GM19043 (cell line): ENCODE measurements at regions not wholly inside any gene's neighbourhood (a gene's known extent, or its start where the extent isn't known, plus 50 kb on each side); places are given as distances from the start of the nearest gene placed in this dataset.

Experiments used
- ATAC-seq: cut with Tn5 transposase; IDR thresholded peaks from one replicate; pipeline ENCODE4 v1.9.1; 2021; ENCODE audit warnings: low read depth; ENCODE audit not compliant: unreplicated experiment

DNA sequence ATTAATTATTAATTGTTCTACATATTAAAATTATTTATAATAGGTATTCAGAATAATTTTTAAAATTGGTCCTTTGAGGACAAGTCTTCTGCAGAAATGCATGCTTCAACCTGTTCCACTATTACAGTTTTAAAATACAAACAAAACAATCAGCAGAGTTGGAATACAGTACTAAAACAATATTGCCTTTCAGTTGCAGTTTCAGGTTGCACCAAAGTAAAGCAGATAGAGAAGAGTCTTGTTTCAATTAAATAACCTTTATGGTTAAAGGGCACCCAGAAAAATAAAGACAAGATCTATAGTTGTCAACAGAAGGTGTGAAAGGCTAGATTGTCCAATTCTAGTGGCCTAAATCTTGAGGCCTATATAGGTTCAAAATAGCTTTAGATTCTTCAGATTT, 424.5 kb downstream of the FOXG1 start:
- ATAC-seq = no peak

DNA sequence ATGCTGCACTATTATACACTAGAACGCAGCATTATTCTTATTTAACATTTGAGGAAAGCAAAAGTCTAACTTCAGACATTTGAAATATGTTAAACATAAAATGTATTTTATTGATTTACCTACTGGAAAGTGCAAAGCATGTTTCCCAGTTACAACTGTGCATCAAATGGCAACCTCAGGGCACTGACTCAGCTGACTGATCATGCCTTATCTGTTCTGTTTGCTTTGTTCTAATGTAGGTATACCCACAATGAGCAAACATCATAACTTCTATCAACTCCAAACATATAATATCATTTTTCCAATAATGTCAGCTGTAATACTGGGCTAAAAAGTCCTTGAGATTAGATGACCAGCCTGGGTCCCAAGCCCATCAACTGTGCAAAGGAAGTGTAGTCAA, 431.0 kb downstream of the FOXG1 start:
- no peak for ATAC-seq

DNA sequence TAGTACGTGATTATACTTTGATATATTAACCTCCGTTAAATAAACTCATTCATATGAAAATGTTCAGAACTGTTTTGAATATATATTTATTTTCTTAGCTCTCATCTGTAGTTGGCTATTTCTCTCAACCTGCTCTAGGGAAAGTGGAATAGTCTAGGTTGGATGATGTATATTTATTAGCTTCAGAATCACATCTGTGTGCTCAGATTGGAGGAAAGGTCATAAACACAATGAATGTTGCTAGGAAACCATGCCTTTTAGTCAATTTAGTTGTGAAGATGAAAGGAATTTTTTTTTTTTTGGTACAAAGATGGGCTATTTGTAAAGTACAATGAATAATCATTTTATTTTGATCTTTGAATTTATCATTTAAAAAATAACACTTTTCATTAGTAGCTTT, 439.1 kb downstream of the FOXG1 start:
- ATAC-seq = no peak

DNA sequence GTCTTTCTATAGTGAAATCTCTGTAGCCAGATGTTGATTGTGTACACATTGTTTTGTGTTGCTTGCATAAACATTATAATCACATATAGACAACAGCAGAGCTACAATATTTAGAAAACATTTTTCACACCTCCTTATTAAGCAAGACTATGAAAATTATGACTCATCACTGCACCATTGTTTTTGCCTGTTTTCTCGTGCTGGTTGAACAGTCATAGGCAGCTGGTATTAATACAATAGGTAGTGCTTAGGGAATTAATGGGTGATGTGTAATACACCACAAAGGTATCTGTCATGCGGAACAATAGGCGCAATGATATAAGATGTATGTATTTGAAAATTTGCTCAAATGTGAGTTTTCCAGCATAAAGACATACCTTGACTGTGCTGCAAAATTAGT, 449.3 kb downstream of the FOXG1 start:
- no peak for ATAC-seq

DNA sequence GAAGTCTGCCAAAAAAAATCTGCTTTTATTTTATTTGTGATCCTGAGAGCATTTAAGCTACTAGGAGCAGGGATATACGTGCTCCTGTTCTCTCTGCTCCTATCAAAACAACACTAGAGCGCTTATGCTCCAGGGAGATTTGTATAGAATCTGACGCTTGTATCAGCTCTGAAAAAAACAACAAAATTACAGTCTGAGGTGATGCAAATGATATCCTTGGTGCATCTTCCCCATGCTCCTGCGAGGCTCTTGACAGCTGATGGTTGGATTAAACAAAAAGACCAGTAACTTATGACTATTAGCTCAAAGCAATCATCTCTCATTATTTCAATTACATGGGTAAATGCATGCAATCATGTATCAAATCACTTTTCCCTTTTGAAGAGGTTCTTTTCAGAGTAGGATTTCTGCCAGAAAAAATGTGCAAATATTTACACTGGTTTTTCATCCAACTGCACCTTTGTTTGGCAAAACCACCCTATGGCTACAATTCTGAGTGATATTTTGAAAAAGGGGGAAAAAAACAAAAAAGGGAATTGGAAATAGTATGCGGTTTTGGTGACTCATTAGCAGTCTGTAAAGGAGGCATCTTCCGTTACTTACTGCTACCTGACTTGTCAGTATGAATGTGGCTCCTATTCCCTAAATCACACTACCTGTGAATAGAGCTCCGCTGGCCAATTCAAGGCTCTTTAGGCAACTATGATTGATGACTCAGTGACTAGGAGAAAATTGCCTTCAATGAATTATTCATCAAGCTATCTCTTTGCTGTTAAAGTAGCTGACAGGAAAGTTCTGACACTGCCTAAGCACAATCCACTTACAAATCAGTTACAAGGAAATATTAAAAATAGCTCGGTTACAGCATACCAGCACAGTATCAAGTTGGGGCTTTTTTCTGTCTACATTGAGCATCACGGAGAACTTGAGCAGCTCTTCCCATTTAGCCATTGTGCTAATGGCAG, 450.0 kb downstream of the FOXG1 start:
- ATAC-seq = no peak

DNA sequence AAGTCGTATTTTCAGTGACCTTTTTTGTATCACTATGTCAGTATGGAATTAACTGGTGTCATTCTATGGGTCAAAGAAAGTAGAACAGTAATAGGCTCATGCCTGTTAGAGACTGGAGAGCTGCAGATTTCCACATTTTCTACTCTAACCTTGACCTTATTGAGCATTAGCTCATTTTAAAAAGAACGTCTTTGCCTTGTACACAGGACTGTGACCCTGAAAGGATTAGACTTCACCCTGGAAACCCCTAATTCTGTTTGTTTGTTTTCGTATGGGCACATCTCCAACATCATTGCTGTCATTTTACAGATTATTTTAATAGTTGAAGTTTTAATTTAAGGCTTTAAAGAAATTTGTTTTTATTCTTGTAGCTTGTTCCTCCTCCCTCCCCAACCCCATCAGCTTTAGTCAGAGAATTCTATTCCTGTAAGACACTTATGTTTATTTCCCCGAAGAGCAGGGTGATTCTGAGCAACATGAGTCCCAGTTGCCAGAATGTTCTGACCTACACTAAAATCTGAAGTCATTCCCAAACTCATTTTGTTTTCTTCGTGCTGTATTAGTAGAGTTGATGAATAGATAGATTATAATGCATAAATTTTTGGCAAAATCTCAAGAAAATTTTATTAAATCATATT, 451.3 kb downstream of the FOXG1 start:
- no peak for ATAC-seq

DNA sequence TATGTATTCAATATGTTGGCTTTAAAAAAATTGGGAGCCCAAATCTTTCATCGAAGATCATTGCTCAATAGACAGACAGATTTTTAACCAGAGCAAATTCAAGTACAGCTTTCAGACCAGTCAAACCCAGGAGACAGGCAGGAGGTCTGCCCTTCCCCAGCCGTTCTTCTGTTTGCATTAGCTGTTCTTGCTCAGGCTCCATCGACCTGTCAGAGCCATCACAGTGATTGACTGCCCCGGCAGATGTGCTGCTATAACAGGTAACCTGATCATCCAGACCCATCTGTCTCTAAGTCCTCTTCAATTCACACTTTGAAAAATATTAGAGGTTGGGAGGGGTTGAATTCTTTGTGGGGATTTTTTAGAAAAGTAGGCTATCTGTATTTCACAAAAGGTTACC, 453.5 kb downstream of the FOXG1 start:
- ATAC-seq = no peak

DNA sequence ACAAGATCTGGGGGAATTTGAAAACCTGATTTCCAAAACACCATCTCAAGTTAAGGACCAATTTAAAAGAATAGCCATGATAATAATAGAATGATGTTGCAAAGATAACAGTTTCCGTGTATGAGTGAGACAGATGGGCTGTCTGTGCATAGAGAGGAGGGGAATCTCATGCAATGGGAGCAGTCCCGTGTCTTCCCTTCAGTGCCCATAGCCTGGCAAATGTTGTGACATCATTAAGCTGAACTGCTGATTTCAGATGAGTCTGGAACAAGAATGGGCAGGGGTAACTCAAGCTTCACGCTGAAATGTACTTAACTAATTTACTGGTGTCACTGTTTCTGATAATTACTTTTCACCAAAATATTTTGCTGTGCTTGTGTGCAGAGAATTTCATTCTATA, 454.0 kb downstream of the FOXG1 start:
- no peak for ATAC-seq

DNA sequence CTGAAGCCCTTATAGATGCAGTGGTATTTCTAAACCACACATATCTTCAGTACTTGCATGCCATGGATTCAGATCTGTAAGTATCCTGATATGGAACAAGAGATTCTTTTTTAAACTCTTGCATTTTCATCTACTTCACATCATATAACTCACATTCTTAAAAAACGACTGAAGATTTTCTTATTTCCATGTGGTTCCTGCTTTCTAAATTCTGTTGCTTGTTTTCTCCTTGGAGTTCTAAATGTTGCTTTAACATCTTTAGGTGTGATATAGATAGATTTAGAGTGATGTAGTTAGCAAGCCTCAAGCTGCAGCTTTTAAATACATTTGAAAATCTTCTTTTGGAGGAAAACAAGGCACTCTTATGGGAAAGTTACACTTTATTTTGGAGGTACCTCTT, 455.4 kb downstream of the FOXG1 start:
- ATAC-seq = no peak

DNA sequence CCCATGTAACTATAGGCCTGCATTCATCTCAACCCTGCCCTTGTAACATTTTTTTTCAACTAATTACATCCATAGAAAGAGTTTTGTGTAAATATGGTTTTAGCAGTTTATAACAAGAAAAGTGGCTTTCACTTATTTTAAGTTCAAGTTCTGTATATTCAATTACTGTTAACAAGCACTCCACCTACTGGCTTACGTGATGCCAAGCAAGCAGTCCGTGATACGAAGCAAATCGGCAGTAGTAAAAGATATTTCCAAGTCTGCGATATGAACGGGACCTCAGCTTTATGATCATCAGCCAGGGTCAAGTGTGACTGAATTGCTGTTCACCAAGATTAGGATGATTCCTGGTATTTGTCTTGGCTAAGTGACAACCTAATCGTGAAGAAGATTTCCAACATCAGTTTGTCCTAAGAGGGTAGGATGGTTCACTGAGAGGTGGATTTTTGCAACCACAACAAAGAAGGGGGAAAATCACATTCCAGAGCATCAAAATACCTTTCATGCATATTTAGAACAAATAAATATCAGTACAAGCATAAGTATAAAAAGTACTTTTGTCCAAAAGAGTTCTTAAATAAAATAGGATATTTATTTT, 456.2 kb downstream of the FOXG1 start:
- ATAC-seq = no peak

DNA sequence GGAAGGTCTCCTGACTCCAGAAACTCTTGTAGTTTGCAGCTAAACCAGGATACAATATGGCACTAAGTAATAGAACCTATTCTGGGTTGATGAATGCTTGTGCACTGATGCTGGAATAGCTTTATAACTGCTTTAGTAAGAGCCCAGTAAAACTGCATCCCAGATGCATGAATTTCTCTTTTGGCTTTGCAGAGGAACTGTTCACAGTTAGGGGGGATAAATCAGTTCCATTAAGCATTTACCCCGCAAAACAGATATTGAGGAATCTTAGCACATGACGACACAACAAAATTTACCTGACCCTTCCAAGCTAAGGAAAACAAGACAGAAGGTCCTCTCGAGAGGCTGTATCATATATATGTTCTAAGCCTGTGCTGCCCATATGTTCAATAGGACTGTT, 457.4 kb downstream of the FOXG1 start:
- no peak for ATAC-seq

DNA sequence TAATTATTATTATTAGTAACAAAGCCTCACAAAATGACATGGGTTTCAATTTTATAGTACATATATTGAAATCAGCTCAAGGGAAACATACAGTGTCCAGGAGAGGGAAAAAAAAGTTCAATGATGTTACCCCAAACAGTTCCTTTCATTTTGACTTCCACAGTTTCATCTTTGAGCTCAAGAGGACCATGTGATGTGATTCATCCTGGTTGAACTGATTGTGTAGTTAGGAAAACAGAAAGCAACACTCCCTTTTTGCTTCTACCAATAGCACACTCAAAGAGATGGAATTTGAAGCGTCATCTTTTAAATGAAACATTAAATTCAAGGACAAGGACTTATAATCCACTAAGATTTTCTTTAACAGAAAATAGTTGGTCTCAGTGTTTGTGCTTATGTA, 461.0 kb downstream of the FOXG1 start:
- no peak for ATAC-seq

DNA sequence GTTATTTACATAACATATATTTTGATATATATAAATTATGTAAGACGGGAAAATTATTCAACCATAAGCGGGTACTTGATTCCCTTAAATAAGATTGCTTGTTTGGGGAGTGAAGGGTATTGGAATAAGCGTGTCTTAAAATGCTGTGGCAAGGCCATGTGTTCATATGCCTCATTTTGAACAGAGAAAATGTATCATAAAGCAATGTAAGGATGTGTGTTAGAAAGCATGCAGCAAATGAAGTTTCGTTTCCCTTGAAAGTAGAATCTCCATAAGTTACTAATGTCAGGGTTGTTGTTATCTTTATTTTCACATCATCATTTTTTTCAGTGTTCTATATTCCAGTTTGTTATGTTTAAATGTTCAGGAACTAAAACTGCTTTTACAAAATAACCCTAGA, 465.6 kb downstream of the FOXG1 start:
- no peak for ATAC-seq

DNA sequence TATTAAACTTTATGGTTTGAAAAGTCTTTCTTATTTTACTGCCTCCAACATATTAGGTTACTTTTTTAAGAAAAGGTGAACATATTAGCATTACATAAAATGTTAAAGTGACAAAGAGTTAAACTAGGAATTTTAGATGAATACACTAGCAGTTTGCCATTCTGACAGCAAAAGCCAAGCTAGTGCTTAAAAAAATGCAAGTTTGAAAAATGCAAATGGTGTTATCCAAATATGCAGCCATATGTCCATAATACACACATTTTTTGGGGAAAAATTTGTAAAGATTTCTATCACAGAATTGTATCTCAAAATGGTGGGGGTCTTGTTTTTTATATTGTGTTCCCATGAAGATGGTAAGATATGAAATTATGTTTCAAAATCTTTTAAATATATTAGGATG, 466.1 kb downstream of the FOXG1 start:
- no peak for ATAC-seq

DNA sequence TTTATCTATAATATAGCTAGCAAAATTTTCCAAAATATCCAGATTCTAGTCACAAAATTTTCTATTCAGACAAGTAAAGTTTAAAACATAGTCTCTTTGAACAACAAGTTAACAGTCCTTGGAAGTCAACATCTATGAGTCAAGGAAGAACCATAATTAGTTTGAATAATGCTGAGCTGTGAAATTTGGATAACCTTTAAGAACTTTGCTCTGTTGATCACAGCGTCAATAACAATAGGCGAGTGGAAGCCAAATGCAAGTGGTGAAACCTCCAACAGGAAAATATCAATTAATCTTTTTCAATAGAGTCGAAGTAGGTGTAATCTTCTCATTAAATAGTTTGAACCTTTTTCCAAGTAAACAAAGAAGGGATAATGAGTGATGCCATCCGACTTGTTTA, 466.6 kb downstream of the FOXG1 start:
- ATAC-seq = no peak

DNA sequence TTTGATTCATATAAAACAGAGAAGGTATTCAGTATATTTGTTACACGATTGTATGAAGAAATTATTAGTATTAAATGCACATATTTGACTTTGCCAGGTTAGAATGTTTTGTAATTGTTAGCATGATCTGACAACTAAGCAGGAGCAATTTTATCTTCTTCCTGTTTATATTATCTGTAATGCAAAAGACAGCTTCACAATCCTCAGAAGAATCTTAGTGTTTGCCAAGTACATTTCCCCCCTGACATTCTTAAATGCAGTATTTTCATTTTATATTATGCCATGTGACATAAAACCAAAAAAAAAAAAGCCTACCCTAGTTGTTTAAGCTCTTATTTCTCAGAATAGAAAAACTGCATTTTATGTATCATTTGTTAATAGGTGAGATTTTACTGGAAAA, 469.4 kb downstream of the FOXG1 start:
- no peak for ATAC-seq

DNA sequence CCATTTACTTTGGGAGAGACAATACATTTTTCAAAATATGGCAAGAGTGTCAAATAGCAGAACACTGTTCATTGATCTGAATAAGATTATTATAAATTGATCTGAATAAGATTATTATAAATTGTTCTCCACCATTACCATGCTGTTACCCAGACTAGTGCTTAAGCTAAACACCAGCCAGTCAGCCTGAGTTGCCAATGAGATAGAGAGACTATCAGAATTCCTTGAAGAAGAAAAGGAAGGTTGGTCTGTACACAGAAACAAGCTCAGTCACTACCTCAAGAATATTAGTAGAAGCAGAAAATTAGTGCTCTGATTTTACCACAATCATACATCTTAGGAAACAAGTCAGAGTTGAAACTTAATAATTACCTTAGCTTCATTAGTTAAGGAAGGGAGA, 469.8 kb downstream of the FOXG1 start:
- ATAC-seq = no peak

DNA sequence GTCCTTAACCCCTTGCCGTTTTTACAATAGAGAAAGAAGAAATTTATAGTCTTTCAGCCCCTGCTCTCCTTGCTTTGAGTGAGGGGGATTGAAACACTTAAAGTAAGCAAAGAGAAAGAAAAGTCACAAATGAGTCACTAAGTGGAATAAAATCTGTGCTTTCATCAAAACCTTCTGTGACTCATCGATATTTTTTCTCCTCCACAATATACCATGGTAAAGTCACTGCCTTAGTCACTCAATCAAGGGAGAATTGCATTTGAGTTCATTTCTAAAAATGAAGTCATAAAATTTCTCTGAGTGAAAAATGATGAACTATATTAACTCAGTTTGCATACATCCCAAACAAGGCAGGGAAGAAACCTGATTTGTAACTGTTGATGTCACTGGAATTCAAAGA, 470.3 kb downstream of the FOXG1 start:
- no peak for ATAC-seq

DNA sequence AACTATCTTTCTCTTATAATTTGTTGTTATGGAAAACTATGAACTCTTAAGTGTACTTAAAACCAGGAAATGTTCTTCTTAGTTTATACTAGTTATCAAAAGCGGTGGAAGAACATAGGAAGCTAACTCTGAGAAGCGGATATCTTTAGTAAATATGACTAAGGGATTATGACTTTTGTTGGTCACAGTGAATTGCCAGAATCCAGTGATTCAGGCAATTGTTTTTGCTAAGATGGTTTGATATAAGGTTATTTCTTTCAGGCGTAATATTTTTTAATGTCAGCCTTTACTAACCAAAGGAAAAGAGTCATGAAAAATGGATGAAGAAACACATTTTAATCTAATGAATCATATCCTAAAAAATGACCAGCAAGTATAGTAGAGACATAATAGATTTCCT, 473.5 kb downstream of the FOXG1 start:
- no peak for ATAC-seq

DNA sequence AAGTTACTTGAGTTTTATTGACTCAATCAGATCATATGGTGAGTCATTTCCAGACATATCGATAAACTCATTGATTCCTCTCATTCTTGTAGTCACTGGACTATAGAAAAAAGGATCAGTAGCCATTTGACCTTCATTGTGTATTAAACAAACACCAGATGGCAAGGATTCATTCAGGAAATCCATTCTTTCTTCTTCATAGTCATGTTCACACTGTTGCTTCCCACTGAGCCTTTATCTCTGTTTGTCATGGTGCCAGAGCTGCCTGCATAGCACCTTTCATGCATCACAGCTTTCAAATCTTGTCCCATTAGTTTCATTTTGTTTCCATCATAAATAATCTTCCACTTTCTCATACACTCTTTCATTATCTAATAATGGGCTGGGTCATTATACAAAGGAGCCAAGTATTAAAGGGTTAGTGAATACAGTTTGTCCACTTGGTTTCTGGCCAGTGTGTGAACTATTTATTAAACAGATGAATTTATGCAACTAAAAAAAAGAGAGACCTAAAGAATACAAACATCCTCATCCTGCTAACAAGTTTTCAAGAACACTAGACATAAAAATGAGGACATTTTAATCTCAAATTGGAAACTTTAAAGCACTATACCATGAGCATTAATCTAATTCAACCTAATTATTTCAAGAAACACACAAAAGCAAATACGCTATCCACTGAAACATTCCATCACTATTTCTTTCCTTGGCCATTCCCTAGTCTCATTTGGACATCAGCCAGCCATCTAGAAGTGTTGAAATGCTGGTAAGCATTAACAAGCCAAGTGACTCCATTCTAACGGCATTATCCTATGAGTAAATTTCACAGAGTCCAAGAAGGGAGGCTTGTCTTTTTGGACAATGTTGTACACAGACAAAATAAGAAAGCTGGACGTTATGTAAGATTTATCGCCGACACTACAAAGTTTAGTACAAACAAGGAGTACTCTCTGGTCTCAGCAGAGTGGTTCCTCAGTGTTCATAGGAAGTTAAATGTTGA, 476.5 kb downstream of the FOXG1 start:
- no peak for ATAC-seq

DNA sequence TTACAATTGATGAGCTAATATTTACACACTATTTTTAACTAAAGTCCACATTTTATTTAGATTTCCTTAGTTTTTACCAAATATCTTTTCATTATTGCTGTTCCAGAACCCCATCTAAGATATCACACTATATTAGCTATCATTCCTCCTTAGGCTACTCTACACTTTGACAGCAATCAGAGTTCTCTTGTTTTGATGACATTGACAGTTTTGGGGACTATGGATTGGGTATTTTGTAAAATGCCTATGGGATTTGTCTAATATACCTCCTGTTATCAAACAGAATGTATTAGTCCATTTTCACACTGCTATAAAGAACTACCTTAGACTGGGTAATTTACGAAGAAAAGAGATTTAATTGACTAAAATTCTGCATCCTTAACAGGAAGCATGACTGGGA, 489.1 kb downstream of the FOXG1 start:
- ATAC-seq = no peak
